B cell (primary cell): ENCODE measurements at regions not wholly inside any gene's neighbourhood (a gene's known extent, or its start where the extent isn't known, plus 50 kb on each side); places are given as distances from the start of the nearest gene placed in this dataset.

Source experiments
- ATAC-seq: fragments of 200-7000 bp; cut with Tn5 transposase; one replicate; pipeline ENCODE4 v1.10.0; 2021; ENCODE audit warnings: low read depth, mild to moderate bottlenecking, moderate number of reproducible peaks, moderate library complexity
- CTCF ChIA-PET: fragments of 350-600 bp; sonication (Branson Sonifier 250); formaldehyde crosslinking; loops from one replicate; lab custom pipeline; 2021; ENCODE audit warnings: antibody characterized with exemption, inconsistent platforms; lab: Charles Lee
- POLR2A ChIA-PET: fragments of 350-600 bp; sonication (Branson Sonifier 250); formaldehyde crosslinking; loops from one replicate; lab custom pipeline; 2021; ENCODE audit warnings: antibody characterized with exemption; lab: Charles Lee
- DNase-seq: peaks from one replicate; pipeline ENCODE4 v3.0.0; 2013
- H2AFZ ChIP-seq: 2 replicates; pipeline ENCODE4 v1.6.1; 2012; ENCODE audit warnings: mild to moderate bottlenecking, low read depth, low read length; ENCODE audit not compliant: insufficient read depth, poor library complexity, severe bottlenecking
- H3K27ac ChIP-seq, 2 donors: 1 replicate in 1 of 2; 2 replicates in 1 of 2; pipeline ENCODE4 v1.5.1; 2012 to 2013; ENCODE audit warnings: low read length in 2 of 2, mild to moderate bottlenecking in 2 of 2, moderate library complexity in 1 of 2
- H3K27me3 ChIP-seq, 4 experiments: fragments of 200-600 bp in 1 of 4; sonication (generic) in 1 of 4; replicated peaks in 1 of 4; 1 replicate in 2 of 4; 2 replicates in 2 of 4; pipeline versions ENCODE4 v1.6.1 to v1.7.0; 2013 to 2016; ENCODE audit warnings: low read length in 3 of 4, mild to moderate bottlenecking in 2 of 4, mixed read lengths in 1 of 4, moderate library complexity in 1 of 4; ENCODE audit not compliant: insufficient read depth in 4 of 4, control insufficient read depth in 3 of 4; ENCODE audit errors: control extremely low read depth in 1 of 4
- H3K36me3 ChIP-seq, 2 experiments: replicated peaks in 1 of 2; 1 replicate in 1 of 2; 2 replicates in 1 of 2; pipeline versions ENCODE4 v1.6.1 to v1.7.1; 2013; ENCODE audit warnings: low read length in 1 of 2; ENCODE audit not compliant: insufficient read depth in 2 of 2, control insufficient read depth in 1 of 2; ENCODE audit errors: control extremely low read depth in 1 of 2, extremely low read depth in 1 of 2
- H3K4me1 ChIP-seq, 2 donors: fragments of 200-600 bp in 1 of 2; sonication (generic) in 1 of 2; 1 replicate in 1 of 2; 2 replicates in 1 of 2; pipeline versions ENCODE4 v1.5.1 to v1.6.1; 2013 to 2017; ENCODE audit warnings: low read length in 2 of 2; ENCODE audit not compliant: control insufficient read depth in 2 of 2, insufficient read depth in 2 of 2
- H3K4me2 ChIP-seq: replicated peaks from 2 replicates; pipeline ENCODE3; 2012; ENCODE audit warnings: mild to moderate bottlenecking, low read depth, low read length; ENCODE audit not compliant: poor library complexity, severe bottlenecking
- H3K4me3 ChIP-seq, 5 experiments: fragments of 200-600 bp in 1 of 5; sonication (generic) in 1 of 5; 1 replicate in 3 of 5; 2 replicates in 2 of 5; pipeline versions ENCODE4 v1.5.1 to v1.7.0; 2011 to 2016; ENCODE audit warnings: low read length in 4 of 5, mild to moderate bottlenecking in 4 of 5, low read depth in 2 of 5, control low read depth in 1 of 5, moderate library complexity in 1 of 5; ENCODE audit not compliant: insufficient read depth in 1 of 5; ENCODE audit errors: control extremely low read depth in 1 of 5, extremely low read depth in 1 of 5
- H3K79me2 ChIP-seq: fragments of 200-600 bp; sonication (generic); one replicate; pipeline ENCODE4 v1.6.0; 2016; ENCODE audit warnings: low read length; ENCODE audit not compliant: control insufficient read depth, insufficient read depth
- H3K9ac ChIP-seq: fragments of 200-600 bp; sonication (generic); 2 replicates; pipeline ENCODE4 v1.6.1; 2017; ENCODE audit warnings: mild to moderate bottlenecking, low read length, moderate library complexity
- H3K9me3 ChIP-seq, 3 donors: one replicate each; pipeline versions ENCODE4 v1.6.1 to v1.7.1; 2013; ENCODE audit warnings: low read length in 2 of 3; ENCODE audit not compliant: control insufficient read depth in 2 of 3, insufficient read depth in 1 of 3; ENCODE audit errors: control extremely low read depth in 1 of 3
- H4K20me1 ChIP-seq: 2 replicates; pipeline ENCODE4 v1.6.0; 2012; ENCODE audit warnings: mild to moderate bottlenecking, low read length; ENCODE audit not compliant: insufficient read depth, control insufficient read depth, poor library complexity, severe bottlenecking
- H3K27ac Mint-ChIP-seq: one replicate; pipeline ENCODE4 v1.8.0; 2021; ENCODE audit warnings: mixed read lengths
- H3K27me3 Mint-ChIP-seq: one replicate; pipeline ENCODE4 v1.8.0; 2021; ENCODE audit warnings: mixed read lengths
- H3K4me1 Mint-ChIP-seq: one replicate; pipeline ENCODE4 v1.8.0; 2021; ENCODE audit warnings: mixed read lengths
- H3K4me3 Mint-ChIP-seq: one replicate; pipeline ENCODE4 v1.8.0; 2021; ENCODE audit warnings: mixed read lengths
- H3K9me3 Mint-ChIP-seq: one replicate; pipeline ENCODE4 v1.8.0; 2022; ENCODE audit warnings: mixed read lengths; ENCODE audit not compliant: insufficient read depth
- EZH2 ChIP-seq: IDR thresholded peaks from 2 replicates; pipeline ENCODE4 v1.6.1; 2012; ENCODE audit warnings: borderline replicate concordance, low read depth, mild to moderate bottlenecking, moderate library complexity, low read length; ENCODE audit not compliant: insufficient read depth, poor library complexity, severe bottlenecking
- WGBS: methylation state at CpG from one replicate; pipeline ENCODE4 v1.1.5; 2013; ENCODE audit warnings: missing lambda C conversion rate; ENCODE audit not compliant: insufficient coverage; 5-methylcytosine and 5-hydroxymethylcytosine counted together
- intact Hi-C: fragments of 100-400 bp; cut with micrococcal nuclease; formaldehyde crosslinking; loops from one replicate; pipeline ENCODE4 v1.10.0; 2022
- TF ChIP-seq, protein P1 (sequence below): fragments of 200-600 bp; IDR thresholded peaks from one replicate; pipeline ENCODE4 v1.8.0; 2022; ENCODE audit warnings: antibody characterized with exemption, mild to moderate bottlenecking

DNA sequence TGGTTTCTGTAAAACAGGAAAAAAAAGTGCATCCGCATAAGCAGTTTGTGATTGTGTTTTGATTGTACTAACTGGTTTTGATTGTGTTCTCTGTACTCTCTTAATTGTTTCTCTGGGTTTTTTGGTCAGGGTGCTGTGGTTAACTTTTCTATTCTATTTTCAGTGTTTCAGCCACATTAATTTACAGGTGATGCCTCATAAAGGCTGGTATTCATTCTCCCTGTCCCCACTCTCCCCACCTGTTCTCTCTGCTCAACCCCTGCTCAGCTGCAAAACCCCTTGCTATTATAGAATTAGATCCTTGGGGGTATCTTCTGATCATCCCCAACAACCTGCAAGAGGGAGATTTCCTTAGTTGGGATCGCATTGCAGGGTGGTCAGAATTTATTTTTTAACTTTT is 285.4 kb upstream of the AZI2 start:
- H3K4me3 ChIP-seq, result no peak overlapping the region
- no peaks in the 10 kb centered on the region for H3K27me3 ChIP-seq
- H3K36me3 ChIP-seq, result no peaks in the 10 kb centered on the region
- H3K27ac ChIP-seq, result no peak overlapping the region
- no peak overlapping the region for H3K9ac ChIP-seq
- no peak overlapping the region for H3K4me2 ChIP-seq
- no peaks in the 10 kb centered on the region for H3K79me2 ChIP-seq
- Mint-ChIP-seq H3K4me3 (no peak overlapping the region), H3K9me3 (peaks cover 3% of the 10 kb centered on the region), H3K27ac (no peak overlapping the region), H3K27me3 (no peaks in the 10 kb centered on the region), H3K4me1 (no peaks in the 10 kb centered on the region)
- no CpG with 5 or more reads among the region's 2 CpGs for WGBS
- intact Hi-C loops, result no loop called here
- no peak overlapping the region for H2AFZ ChIP-seq
- no peaks in the 10 kb centered on the region for H4K20me1 ChIP-seq
- TF ChIP-seq, protein P1, sequence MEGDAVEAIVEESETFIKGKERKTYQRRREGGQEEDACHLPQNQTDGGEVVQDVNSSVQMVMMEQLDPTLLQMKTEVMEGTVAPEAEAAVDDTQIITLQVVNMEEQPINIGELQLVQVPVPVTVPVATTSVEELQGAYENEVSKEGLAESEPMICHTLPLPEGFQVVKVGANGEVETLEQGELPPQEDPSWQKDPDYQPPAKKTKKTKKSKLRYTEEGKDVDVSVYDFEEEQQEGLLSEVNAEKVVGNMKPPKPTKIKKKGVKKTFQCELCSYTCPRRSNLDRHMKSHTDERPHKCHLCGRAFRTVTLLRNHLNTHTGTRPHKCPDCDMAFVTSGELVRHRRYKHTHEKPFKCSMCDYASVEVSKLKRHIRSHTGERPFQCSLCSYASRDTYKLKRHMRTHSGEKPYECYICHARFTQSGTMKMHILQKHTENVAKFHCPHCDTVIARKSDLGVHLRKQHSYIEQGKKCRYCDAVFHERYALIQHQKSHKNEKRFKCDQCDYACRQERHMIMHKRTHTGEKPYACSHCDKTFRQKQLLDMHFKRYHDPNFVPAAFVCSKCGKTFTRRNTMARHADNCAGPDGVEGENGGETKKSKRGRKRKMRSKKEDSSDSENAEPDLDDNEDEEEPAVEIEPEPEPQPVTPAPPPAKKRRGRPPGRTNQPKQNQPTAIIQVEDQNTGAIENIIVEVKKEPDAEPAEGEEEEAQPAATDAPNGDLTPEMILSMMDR, result no peak
- TF ChIP-seq EZH2, result no peak
- no peaks in the 10 kb centered on the region for H3K4me1 ChIP-seq
- CTCF ChIA-PET, result no interaction called here
- H3K9me3 ChIP-seq, result no peaks in the 10 kb centered on the region
- no peak for DNase-seq
- no peak for ATAC-seq
- POLR2A ChIA-PET, result no interaction called here

DNA sequence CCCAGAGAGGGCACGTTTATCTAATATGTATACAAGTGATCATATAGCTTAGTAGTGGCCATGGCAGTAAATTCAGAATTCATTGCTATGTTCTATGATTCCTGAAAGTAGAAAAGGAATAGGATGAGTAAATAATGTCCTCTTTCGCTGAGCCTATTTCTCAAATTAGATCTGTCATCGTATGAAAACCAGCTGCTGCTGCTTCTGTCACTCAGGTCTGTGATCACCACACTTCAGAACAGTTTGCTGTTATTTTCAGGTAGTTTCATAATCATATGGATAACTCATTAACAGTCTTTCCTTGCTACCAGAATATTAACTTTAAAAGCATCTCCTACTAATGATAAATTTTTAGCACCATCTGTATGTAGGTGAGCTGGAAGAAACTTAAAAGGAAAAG is 289.1 kb upstream of the AZI2 start:
- Histone ChIP-seq H3K27me3 (no peaks in the 10 kb centered on the region), H3K4me3 (no peak overlapping the region), H3K27ac (no peak overlapping the region), H3K4me1 (no peaks in the 10 kb centered on the region), H3K4me2 (no peak overlapping the region), H2AFZ (no peak overlapping the region), H3K79me2 (no peaks in the 10 kb centered on the region), H3K9me3 (no peaks in the 10 kb centered on the region), H3K36me3 (no peaks in the 10 kb centered on the region), H4K20me1 (no peaks in the 10 kb centered on the region), H3K9ac (no peak overlapping the region)
- Mint-ChIP-seq H3K4me3 (no peak overlapping the region), H3K9me3 (peaks cover 3% of the 10 kb centered on the region), H3K27ac (no peak overlapping the region), H3K4me1 (no peaks in the 10 kb centered on the region), H3K27me3 (no peaks in the 10 kb centered on the region)
- ATAC-seq (no peak), DNase-seq (no peak)
- no CpG with 5 or more reads among the region's 3 CpGs for WGBS
- CTCF ChIA-PET, result no interaction called here
- intact Hi-C loops, result no loop called here
- TF ChIP-seq EZH2, result no peak
- TF ChIP-seq, protein P1, result no peak
- POLR2A ChIA-PET, result no interaction called here
